ENCODE measurements at regions not wholly inside any gene's neighbourhood (a gene's known extent, or its start where the extent isn't known, plus 50 kb on each side); places are given as distances from the start of the nearest gene placed in this dataset.
"Not testable (repeated sequence)": the region's sequence is repeated elsewhere in the genome, so short reads cannot be mapped to it uniquely, and the experiment has no call there.

DNA sequence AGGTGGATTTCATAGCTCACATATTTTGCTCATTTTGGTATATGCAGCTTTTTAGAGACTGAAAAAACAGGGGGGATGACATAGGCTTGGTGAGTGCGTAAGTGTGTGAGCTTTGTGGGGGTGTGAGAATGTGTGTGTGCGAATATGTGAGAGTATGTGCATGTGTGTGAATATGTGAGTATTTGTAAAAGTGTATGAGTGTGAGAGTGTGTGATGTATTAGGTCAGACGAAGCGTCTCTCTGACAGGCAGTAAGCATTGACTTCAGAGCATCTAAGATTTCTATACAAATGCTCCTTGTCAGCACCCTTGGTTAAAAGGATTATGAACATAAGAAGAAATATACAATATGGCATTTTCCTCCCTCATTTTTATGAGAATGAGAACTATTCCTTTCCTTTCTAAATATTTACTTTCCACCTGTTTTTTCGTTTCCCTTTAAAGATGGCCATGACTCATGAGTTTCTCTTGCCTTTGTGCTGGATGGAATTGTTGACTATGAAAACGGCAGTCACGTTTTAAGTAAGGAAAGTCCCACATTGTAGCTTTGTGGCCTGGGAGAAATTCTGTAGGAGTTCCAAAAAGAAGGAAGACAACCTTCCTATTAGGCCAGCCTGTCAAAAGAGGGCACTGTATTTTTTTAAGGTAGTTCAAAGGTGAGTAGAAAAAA is 276.4 kb downstream of the FOXL1 start:
- Histone ChIP-seq H3K27me3 (no peaks in the 10 kb centered on the region), H3K27ac (no peak overlapping the region), H3K9me3 (ENCODE audit: low read depth) (no peaks in the 10 kb centered on the region), H3K4me1 (ENCODE audit: low read depth) (no peaks in the 10 kb centered on the region), H3K36me3 (no peaks in the 10 kb centered on the region), H3K4me3 (no peak overlapping the region)
- TF ChIP-seq, protein P1, sequence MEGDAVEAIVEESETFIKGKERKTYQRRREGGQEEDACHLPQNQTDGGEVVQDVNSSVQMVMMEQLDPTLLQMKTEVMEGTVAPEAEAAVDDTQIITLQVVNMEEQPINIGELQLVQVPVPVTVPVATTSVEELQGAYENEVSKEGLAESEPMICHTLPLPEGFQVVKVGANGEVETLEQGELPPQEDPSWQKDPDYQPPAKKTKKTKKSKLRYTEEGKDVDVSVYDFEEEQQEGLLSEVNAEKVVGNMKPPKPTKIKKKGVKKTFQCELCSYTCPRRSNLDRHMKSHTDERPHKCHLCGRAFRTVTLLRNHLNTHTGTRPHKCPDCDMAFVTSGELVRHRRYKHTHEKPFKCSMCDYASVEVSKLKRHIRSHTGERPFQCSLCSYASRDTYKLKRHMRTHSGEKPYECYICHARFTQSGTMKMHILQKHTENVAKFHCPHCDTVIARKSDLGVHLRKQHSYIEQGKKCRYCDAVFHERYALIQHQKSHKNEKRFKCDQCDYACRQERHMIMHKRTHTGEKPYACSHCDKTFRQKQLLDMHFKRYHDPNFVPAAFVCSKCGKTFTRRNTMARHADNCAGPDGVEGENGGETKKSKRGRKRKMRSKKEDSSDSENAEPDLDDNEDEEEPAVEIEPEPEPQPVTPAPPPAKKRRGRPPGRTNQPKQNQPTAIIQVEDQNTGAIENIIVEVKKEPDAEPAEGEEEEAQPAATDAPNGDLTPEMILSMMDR (IDR thresholded peaks at IDR 0.05; ENCODE audit: low read depth, low read length): no peak
- no peak for DNase-seq (ENCODE audit: low read depth in 1 of 2, low spot score in 1 of 2)

DNA sequence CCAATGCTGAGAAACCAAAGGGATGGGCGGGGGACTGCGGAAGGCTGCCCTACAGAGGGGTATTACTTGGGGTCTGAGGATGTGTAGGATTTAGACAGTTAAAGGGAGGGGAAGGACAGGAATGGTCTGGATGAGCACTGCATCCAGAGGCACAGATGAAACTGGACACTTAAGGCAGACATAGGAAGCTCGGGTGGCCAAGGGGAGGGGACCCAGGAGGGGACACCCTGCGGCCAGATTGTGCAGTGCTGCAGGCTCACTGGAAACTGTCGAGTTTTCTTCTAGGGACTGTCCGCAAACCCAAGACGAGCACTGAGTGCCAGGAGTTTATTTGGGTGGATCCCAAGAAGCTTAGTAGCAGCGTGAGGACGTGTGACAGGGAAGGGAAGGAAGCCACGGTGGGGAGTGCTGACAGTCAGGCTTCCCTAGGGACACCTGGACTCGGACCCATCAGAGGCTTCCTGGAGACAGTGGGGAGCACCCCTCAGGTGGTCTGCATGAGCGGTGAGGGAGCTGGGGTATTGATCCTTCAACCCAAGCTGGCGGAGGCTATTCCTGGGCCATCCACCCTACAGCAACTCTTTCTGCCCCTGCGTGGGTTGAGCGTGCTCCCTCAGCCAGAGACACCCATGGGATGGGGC is 278.7 kb downstream of the FOXL1 start:
- H3K27ac ChIP-seq: no peak overlapping the region
- no peaks in the 10 kb centered on the region for H3K36me3 ChIP-seq
- no peak overlapping the region for H3K4me3 ChIP-seq
- H3K4me1 ChIP-seq (ENCODE audit: low read depth): no peaks in the 10 kb centered on the region
- no peak for DNase-seq (ENCODE audit: low read depth in 1 of 2, low spot score in 1 of 2)
- TF ChIP-seq, protein P1 (IDR thresholded peaks at IDR 0.05; ENCODE audit: low read depth, low read length): no peak
- no peaks in the 10 kb centered on the region for H3K27me3 ChIP-seq
- no peaks in the 10 kb centered on the region for H3K9me3 ChIP-seq (ENCODE audit: low read depth)

DNA sequence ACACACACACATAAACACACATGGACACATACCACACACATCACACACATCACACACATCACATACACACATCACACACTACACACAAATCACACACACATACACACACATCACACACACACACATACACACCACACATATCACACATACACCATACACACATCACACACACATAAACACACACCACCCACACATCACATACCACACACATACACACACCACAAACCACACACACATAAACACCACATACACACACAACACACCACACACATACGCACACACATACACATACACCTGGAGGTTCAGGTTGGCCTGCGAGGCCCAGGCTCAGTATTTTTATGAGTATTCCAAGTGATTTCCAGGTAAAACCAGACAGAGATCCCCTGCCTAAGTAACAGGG is 279.5 kb downstream of the FOXL1 start:
- TF ChIP-seq, protein P1 (IDR thresholded peaks at IDR 0.05; ENCODE audit: low read depth, low read length): no peak
- H3K27me3 ChIP-seq: no peaks in the 10 kb centered on the region
- H3K4me1 ChIP-seq (ENCODE audit: low read depth): no peaks in the 10 kb centered on the region
- H3K36me3 ChIP-seq: no peaks in the 10 kb centered on the region
- H3K4me3 ChIP-seq: no peak overlapping the region
- H3K27ac ChIP-seq: no peak overlapping the region
- DNase-seq (ENCODE audit: low read depth in 1 of 2, low spot score in 1 of 2): no peak
- no peaks in the 10 kb centered on the region for H3K9me3 ChIP-seq (ENCODE audit: low read depth)

- Histone ChIP-seq H3K27me3 (no peaks in the 10 kb centered on the region), H3K4me3 (no peak overlapping the region), H3K4me1 (ENCODE audit: low read depth) (no peaks in the 10 kb centered on the region), H3K9me3 (ENCODE audit: low read depth) (no peaks in the 10 kb centered on the region), H3K36me3 (no peaks in the 10 kb centered on the region), H3K27ac (no peak overlapping the region)
- TF ChIP-seq, protein P1 (IDR thresholded peaks at IDR 0.05; ENCODE audit: low read depth, low read length): no peak
- DNase-seq (ENCODE audit: low read depth in 1 of 2, low spot score in 1 of 2): no peak
Measured at GRCh38 chr16:86858501-86858900, 280.2 kb downstream of the FOXL1 start.

- DNase-seq (ENCODE audit: low read depth in 1 of 2, low spot score in 1 of 2); H3K4me3 ChIP-seq; H3K36me3 ChIP-seq; H3K27me3 ChIP-seq; H3K27ac ChIP-seq; H3K9me3 ChIP-seq (ENCODE audit: low read depth): not testable (repeated sequence)
- H3K4me1 ChIP-seq (ENCODE audit: low read depth): peaks cover 13% of the 10 kb centered on the region
Measured at GRCh38 chr16:86861270-86861858, 283.0 kb downstream of the FOXL1 start.

Data from cardiac muscle cell (in vitro differentiated cells and primary cell).